ENCODE measurements at regions not wholly inside any gene's neighbourhood (a gene's known extent, or its start where the extent isn't known, plus 50 kb on each side); places are given as distances from the start of the nearest gene placed in this dataset.

GRCh38 chrX:139085404-139085803, 373.9 kb upstream of the FGF13 start:
- no peak for ATAC-seq (ENCODE audit: poor library complexity)
- intact Hi-C loops (cut with DNase I): no loop called here
- no peak for DNase-seq

GRCh38 chrX:139083191-139083590, 371.7 kb upstream of the FGF13 start:
- intact Hi-C loops (cut with DNase I): no loop called here
- DNase-seq (no peak), ATAC-seq (ENCODE audit: poor library complexity) (no peak)

- intact Hi-C loops (cut with DNase I): no loop called here
- ATAC-seq (ENCODE audit: poor library complexity): no peak
- DNase-seq: no peak
These were observed 370.4 kb upstream of the FGF13 start for GRCh38 chrX:139081965-139082364.

- DNase-seq (no peak), ATAC-seq (ENCODE audit: poor library complexity) (no peak)
- intact Hi-C loops (cut with DNase I): no loop called here
These were observed 368.3 kb upstream of the FGF13 start for GRCh38 chrX:139079789-139080188.

- no peak for ATAC-seq (ENCODE audit: poor library complexity)
- intact Hi-C loops (cut with DNase I): no loop called here
These were observed 367.3 kb upstream of the FGF13 start for GRCh38 chrX:139078761-139079280.

GRCh38 chrX:139078342-139078741, 366.8 kb upstream of the FGF13 start:
- no peak for DNase-seq
- intact Hi-C loops (cut with DNase I): no loop called here
- ATAC-seq (ENCODE audit: poor library complexity): no peak

More at GRCh38 chrX:139078761-139079280, 367.3 kb upstream of the FGF13 start:
- no peak for DNase-seq

GRCh38 chrX:139077281-139078250, 366.0 kb upstream of the FGF13 start:
- DNase-seq (no peak), ATAC-seq (ENCODE audit: poor library complexity) (no peak)
- intact Hi-C loops (cut with DNase I): no loop called here

- DNase-seq (no peak), ATAC-seq (ENCODE audit: poor library complexity) (no peak)
- intact Hi-C loops (cut with DNase I): no loop called here
These were observed 351.8 kb upstream of the FGF13 start for GRCh38 chrX:139063364-139063763.

GRCh38 chrX:139058831-139059495, 347.4 kb upstream of the FGF13 start:
- DNase-seq (no peak), ATAC-seq (ENCODE audit: poor library complexity) (no peak)
- intact Hi-C loops (cut with DNase I): no loop called here

GRCh38 chrX:139052461-139052860, 340.9 kb upstream of the FGF13 start:
- ATAC-seq (ENCODE audit: poor library complexity) (no peak), DNase-seq (no peak)
- intact Hi-C loops (cut with DNase I): no loop called here

- no peak for DNase-seq
- intact Hi-C loops (cut with DNase I): no loop called here
- no peak for ATAC-seq (ENCODE audit: poor library complexity)
These were observed 337.9 kb upstream of the FGF13 start for GRCh38 chrX:139049465-139049864.

GRCh38 chrX:139044680-139045079, 333.2 kb upstream of the FGF13 start:
- DNase-seq: no peak
- ATAC-seq (ENCODE audit: poor library complexity): no peak
- intact Hi-C loops (cut with DNase I): no loop called here

- DNase-seq (no peak), ATAC-seq (ENCODE audit: poor library complexity) (no peak)
- intact Hi-C loops (cut with DNase I): no loop called here
These were observed 327.5 kb upstream of the FGF13 start for GRCh38 chrX:139039041-139039440.

- ATAC-seq (ENCODE audit: poor library complexity) (no peak), DNase-seq (no peak)
- intact Hi-C loops (cut with DNase I): no loop called here
These were observed 315.3 kb upstream of the FGF13 start for GRCh38 chrX:139026811-139027210.

GRCh38 chrX:139026406-139026805, 314.9 kb upstream of the FGF13 start:
- intact Hi-C loops (cut with DNase I): no loop called here
- ATAC-seq (ENCODE audit: poor library complexity): no peak

GRCh38 chrX:139025816-139026215, 314.3 kb upstream of the FGF13 start:
- DNase-seq: no peak
- ATAC-seq (ENCODE audit: poor library complexity): no peak
- intact Hi-C loops (cut with DNase I): no loop called here

More at GRCh38 chrX:139026406-139026805, 314.9 kb upstream of the FGF13 start:
- no peak for DNase-seq

GRCh38 chrX:139023531-139023930, 312.0 kb upstream of the FGF13 start:
- DNase-seq (no peak), ATAC-seq (ENCODE audit: poor library complexity) (no peak)
- intact Hi-C loops (cut with DNase I): no loop called here

GRCh38 chrX:139020801-139021200, 309.3 kb upstream of the FGF13 start:
- no peak for ATAC-seq (ENCODE audit: poor library complexity)
- intact Hi-C loops (cut with DNase I): no loop called here
- DNase-seq: no peak

GRCh38 chrX:139018436-139018835, 306.9 kb upstream of the FGF13 start:
- DNase-seq: no peak
- ATAC-seq (ENCODE audit: poor library complexity): no peak
- intact Hi-C loops (cut with DNase I): no loop called here

- ATAC-seq (ENCODE audit: poor library complexity): no peak
- intact Hi-C loops (cut with DNase I): no loop called here
- DNase-seq: no peak
These were observed 304.1 kb upstream of the FGF13 start for GRCh38 chrX:139015627-139016026.

All from Right ventricle myocardium superior (tissue), 1 donor.